GM12872 (cell line): ENCODE measurements at regions not wholly inside any gene's neighbourhood (a gene's known extent, or its start where the extent isn't known, plus 50 kb on each side); places are given as distances from the start of the nearest gene placed in this dataset.

ENCODE experiments used
- TF ChIP-seq, protein P1 (sequence below): IDR thresholded peaks from 3 replicates; pipeline ENCODE4 v1.5.1; 2011; ENCODE audit warnings: low read depth, mild to moderate bottlenecking, low read length, moderate library complexity; ENCODE audit not compliant: insufficient read depth

GRCh38 chr9:93871286-93871685 is 83.9 kb downstream of the BARX1 start:
- TF ChIP-seq, protein P1, sequence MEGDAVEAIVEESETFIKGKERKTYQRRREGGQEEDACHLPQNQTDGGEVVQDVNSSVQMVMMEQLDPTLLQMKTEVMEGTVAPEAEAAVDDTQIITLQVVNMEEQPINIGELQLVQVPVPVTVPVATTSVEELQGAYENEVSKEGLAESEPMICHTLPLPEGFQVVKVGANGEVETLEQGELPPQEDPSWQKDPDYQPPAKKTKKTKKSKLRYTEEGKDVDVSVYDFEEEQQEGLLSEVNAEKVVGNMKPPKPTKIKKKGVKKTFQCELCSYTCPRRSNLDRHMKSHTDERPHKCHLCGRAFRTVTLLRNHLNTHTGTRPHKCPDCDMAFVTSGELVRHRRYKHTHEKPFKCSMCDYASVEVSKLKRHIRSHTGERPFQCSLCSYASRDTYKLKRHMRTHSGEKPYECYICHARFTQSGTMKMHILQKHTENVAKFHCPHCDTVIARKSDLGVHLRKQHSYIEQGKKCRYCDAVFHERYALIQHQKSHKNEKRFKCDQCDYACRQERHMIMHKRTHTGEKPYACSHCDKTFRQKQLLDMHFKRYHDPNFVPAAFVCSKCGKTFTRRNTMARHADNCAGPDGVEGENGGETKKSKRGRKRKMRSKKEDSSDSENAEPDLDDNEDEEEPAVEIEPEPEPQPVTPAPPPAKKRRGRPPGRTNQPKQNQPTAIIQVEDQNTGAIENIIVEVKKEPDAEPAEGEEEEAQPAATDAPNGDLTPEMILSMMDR, result no peak

DNA sequence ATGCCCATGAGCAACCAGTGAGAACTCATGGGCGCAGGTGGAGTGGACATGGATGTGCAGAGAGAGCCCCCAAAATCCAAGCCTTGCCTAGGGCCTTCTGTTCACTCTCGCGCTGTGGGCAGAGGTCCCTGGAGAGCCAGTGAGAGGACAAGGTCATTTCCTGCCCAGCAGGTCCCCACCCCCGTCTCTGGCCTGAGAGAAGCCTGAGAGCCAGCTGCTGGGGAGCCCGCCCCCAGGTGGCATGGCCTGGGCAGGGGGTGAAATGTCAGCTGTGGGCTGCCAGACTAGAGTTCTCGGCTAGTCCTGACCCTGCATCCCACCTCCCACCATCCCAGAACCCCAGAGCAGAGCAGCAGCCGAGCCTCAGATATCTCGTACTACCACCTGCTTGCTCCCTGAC is 85.3 kb downstream of the BARX1 start:
- TF ChIP-seq, protein P1, result no peak

GRCh38 chr9:93869088-93869487 is 86.1 kb downstream of the BARX1 start:
- TF ChIP-seq, protein P1, result no peak

DNA sequence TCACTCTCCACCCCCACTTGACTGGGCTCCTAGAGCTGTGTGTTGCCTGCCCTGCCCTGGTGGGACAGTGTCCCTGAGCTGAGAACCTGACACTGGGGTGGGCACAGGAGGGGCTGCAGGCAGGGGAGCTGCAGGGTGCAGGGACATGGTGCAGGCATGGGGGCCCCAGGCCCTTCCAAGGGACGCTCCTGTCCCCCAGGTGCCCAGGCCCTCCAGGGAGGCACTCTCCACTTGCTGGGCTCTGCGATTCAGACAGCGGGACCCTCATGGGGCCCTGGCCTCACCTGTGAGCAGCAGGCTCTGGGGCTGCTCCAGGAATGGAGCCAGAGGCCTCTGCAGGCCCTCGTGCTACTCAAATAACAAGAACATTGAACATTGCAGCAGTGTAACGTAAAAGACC is 89.4 kb downstream of the BARX1 start:
- TF ChIP-seq, protein P1, result no peak

DNA sequence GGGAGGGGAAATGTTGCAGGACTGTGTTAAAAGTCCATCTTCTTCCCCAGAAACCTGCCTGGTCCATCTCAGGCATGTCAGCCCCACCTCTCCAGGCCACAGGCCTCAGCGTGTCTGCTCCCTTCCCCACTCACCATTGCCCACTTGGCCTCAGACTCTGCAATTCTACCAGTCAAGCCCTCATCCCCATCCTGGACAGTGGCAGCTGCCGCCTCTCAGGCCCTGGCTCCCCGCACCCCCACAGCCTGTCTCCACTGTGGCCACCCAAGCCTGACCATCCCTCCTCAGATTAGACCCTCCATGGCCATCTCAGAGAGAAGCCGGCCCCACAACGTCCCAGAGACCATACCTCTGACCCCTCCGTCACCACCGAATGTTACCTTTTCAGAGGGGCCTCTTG is 89.9 kb downstream of the BARX1 start:
- TF ChIP-seq, protein P1, result no peak

DNA sequence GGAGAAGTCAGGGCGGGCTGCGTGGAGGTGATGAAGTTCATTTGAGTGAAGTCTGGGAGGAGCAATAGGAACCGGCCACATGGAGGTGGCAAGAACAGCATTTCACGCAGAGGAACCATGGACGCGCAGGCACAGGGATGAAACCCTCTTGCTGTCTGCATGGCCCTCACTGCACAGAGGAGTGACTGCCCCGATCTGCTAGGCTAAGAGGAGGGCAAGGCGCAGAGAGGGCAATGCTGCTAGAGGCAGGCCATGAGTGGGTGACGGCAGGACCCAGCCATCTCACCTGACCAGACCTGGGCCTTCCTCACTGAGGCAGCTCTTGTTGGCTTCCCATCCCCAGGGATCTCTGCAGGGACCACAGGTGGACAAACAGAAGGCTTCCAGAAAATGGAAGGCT is 90.3 kb downstream of the BARX1 start:
- TF ChIP-seq, protein P1, result no peak

DNA sequence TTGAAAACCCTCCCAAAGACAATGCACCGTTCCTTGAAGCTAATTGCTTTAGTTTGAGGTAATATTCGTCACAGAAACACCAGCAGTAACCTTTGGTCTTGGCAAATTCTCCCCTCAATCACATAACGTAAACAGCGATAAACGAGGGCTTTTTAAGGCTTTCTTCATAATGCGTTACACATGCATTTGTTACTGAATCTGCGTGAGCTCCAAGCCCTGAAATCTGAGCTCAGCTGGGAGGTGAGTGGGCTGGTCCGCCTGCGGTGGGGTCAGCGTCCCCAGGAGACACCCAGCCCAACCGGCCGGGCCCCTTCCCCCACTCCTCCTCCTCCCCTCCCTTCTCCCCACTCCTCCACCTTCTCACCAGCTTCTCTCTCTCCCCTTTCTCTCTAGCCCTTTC is 91.1 kb downstream of the BARX1 start:
- TF ChIP-seq, protein P1, result no peak
